ENCODE measurements at regions not wholly inside any gene's neighbourhood (a gene's known extent, or its start where the extent isn't known, plus 50 kb on each side); places are given as distances from the start of the nearest gene placed in this dataset.

GRCh38 chr14:101347893-101348777 lies 213.2 kb upstream of the DIO3 start:
- DNase-seq (ENCODE audit: low read depth in 1 of 2, low spot score in 1 of 2) = no peak

GRCh38 chr14:101349108-101349507 lies 212.2 kb upstream of the DIO3 start:
- no peak for DNase-seq (ENCODE audit: low read depth in 1 of 2, low spot score in 1 of 2)

GRCh38 chr14:101350021-101350420 lies 211.3 kb upstream of the DIO3 start:
- no peak for DNase-seq (ENCODE audit: low read depth in 1 of 2, low spot score in 1 of 2)

GRCh38 chr14:101350691-101351090 lies 210.6 kb upstream of the DIO3 start:
- DNase-seq (ENCODE audit: low read depth in 1 of 2, low spot score in 1 of 2) = no peak

- no peak for DNase-seq (ENCODE audit: low read depth in 1 of 2, low spot score in 1 of 2)
Measured at GRCh38 chr14:101351146-101351545, 210.1 kb upstream of the DIO3 start.

- DNase-seq (ENCODE audit: low read depth in 1 of 2, low spot score in 1 of 2) = no peak
Measured at GRCh38 chr14:101351769-101352168, 209.5 kb upstream of the DIO3 start.

GRCh38 chr14:101352567-101352966 lies 208.7 kb upstream of the DIO3 start:
- DNase-seq (ENCODE audit: low read depth in 1 of 2, low spot score in 1 of 2) = no peak

- no peak for DNase-seq (ENCODE audit: low read depth in 1 of 2, low spot score in 1 of 2)
Measured at GRCh38 chr14:101353422-101353821, 207.9 kb upstream of the DIO3 start.

- DNase-seq (ENCODE audit: low read depth in 1 of 2, low spot score in 1 of 2) = no peak
Measured at GRCh38 chr14:101354726-101355125, 206.6 kb upstream of the DIO3 start.

- no peak for DNase-seq (ENCODE audit: low read depth in 1 of 2, low spot score in 1 of 2)
Measured at GRCh38 chr14:101355284-101355683, 206.0 kb upstream of the DIO3 start.

GRCh38 chr14:101357038-101357437 lies 204.3 kb upstream of the DIO3 start:
- no peak for DNase-seq (ENCODE audit: low read depth in 1 of 2, low spot score in 1 of 2)

- DNase-seq (ENCODE audit: low read depth in 1 of 2, low spot score in 1 of 2) = no peak
Measured at GRCh38 chr14:101357559-101358319, 203.6 kb upstream of the DIO3 start.

GRCh38 chr14:101358320-101359125 lies 202.8 kb upstream of the DIO3 start:
- no peak for DNase-seq (ENCODE audit: low read depth in 1 of 2, low spot score in 1 of 2)

- DNase-seq (ENCODE audit: low read depth in 1 of 2, low spot score in 1 of 2) = no peak
Measured at GRCh38 chr14:101359221-101360053, 201.9 kb upstream of the DIO3 start.

GRCh38 chr14:101360054-101360911 lies 201.0 kb upstream of the DIO3 start:
- DNase-seq (ENCODE audit: low read depth in 1 of 2, low spot score in 1 of 2) = no peak

- no peak for DNase-seq (ENCODE audit: low read depth in 1 of 2, low spot score in 1 of 2)
Measured at GRCh38 chr14:101361044-101361443, 200.3 kb upstream of the DIO3 start.

GRCh38 chr14:101361451-101362433 lies 199.6 kb upstream of the DIO3 start:
- DNase-seq (ENCODE audit: low read depth in 1 of 2, low spot score in 1 of 2) = no peak

GRCh38 chr14:101362529-101363260 lies 198.6 kb upstream of the DIO3 start:
- DNase-seq (ENCODE audit: low read depth in 1 of 2, low spot score in 1 of 2) = no peak

All from activated T-helper 1 cell treated with anti-CD3 and anti-CD28 coated beads, Interleukin-2, amount 50 U/mL, for 16 hours (primary cell).